Activated B cell treated with CpG ODN at 0.5 μM for 24 hours (primary cell): ENCODE measurements at regions not wholly inside any gene's neighbourhood (a gene's known extent, or its start where the extent isn't known, plus 50 kb on each side); places are given as distances from the start of the nearest gene placed in this dataset.

ENCODE experiments used
- ATAC-seq: fragments of 200-7000 bp; cut with Tn5 transposase; one replicate; pipeline ENCODE4 v1.10.0; 2021; ENCODE audit warnings: low read depth, mild to moderate bottlenecking, moderate library complexity
- CTCF ChIA-PET: fragments of 350-600 bp; sonication (Branson Sonifier 250); formaldehyde crosslinking; loops from one replicate; lab custom pipeline; 2021; ENCODE audit warnings: antibody characterized with exemption; lab: Charles Lee
- POLR2A ChIA-PET: fragments of 350-600 bp; sonication (Branson Sonifier 250); formaldehyde crosslinking; loops from one replicate; lab custom pipeline; 2021; ENCODE audit warnings: antibody characterized with exemption; lab: Charles Lee
- DNase-seq: peaks from one replicate; pipeline ENCODE4 v3.0.0; 2022
- H3K27ac Mint-ChIP-seq: one replicate; pipeline ENCODE4 v1.8.0; 2020; ENCODE audit warnings: mixed read lengths
- H3K27me3 Mint-ChIP-seq: one replicate; pipeline ENCODE4 v1.8.0; 2021; ENCODE audit warnings: mixed read lengths
- H3K36me3 Mint-ChIP-seq: one replicate; pipeline ENCODE4 v1.8.0; 2021; ENCODE audit warnings: low read depth, mixed read lengths
- H3K4me1 Mint-ChIP-seq: one replicate; pipeline ENCODE4 v1.8.0; 2021; ENCODE audit warnings: mixed read lengths
- H3K4me3 Mint-ChIP-seq: one replicate; pipeline ENCODE4 v1.8.0; 2020; ENCODE audit warnings: mild to moderate bottlenecking, mixed read lengths
- H3K9me3 Mint-ChIP-seq: one replicate; pipeline ENCODE4 v1.8.0; 2020; ENCODE audit warnings: mixed read lengths
- CTCF ChIP-seq: fragments of 200-600 bp; IDR thresholded peaks from one replicate; pipeline ENCODE4 v1.8.0; 2022; ENCODE audit warnings: antibody characterized with exemption, mild to moderate bottlenecking
- intact Hi-C: fragments of 100-400 bp; cut with micrococcal nuclease; formaldehyde crosslinking; loops from one replicate; pipeline ENCODE4 v1.15.1; 2024

GRCh38 chr12:63400718-63401117 lies 249.7 kb upstream of the AVPR1A start:
- intact Hi-C loops = no loop called here
- no peaks in the 10 kb centered on the region for H3K4me1 Mint-ChIP-seq
- peaks cover 2% of the 10 kb centered on the region for H3K9me3 Mint-ChIP-seq
- H3K27ac Mint-ChIP-seq = no peak overlapping the region
- H3K4me3 Mint-ChIP-seq = no peak overlapping the region
- ATAC-seq (no peak), DNase-seq (no peak)
- POLR2A ChIA-PET = no interaction called here
- H3K27me3 Mint-ChIP-seq = no peaks in the 10 kb centered on the region
- CTCF ChIA-PET = no interaction called here
- H3K36me3 Mint-ChIP-seq = no peaks in the 10 kb centered on the region
- TF ChIP-seq CTCF = no peak

- ChIA-PET CTCF (no interaction called here), POLR2A (no interaction called here)
- H3K4me3 Mint-ChIP-seq = no peak overlapping the region
- no peak overlapping the region for H3K27ac Mint-ChIP-seq
- H3K27me3 Mint-ChIP-seq = no peaks in the 10 kb centered on the region
- no peaks in the 10 kb centered on the region for H3K4me1 Mint-ChIP-seq
- DNase-seq = no peak
- ATAC-seq = no peak
- H3K36me3 Mint-ChIP-seq = no peaks in the 10 kb centered on the region
- intact Hi-C loops = no loop called here
- H3K9me3 Mint-ChIP-seq = peaks cover 2% of the 10 kb centered on the region
- TF ChIP-seq CTCF = no peak
Measured at GRCh38 chr12:63400318-63400717, 249.3 kb upstream of the AVPR1A start.

GRCh38 chr12:63397807-63398206 lies 246.8 kb upstream of the AVPR1A start:
- Mint-ChIP-seq H3K27ac (no peak overlapping the region), H3K36me3 (no peaks in the 10 kb centered on the region), H3K4me3 (no peak overlapping the region), H3K4me1 (no peaks in the 10 kb centered on the region), H3K27me3 (no peaks in the 10 kb centered on the region), H3K9me3 (peaks cover 2% of the 10 kb centered on the region)
- intact Hi-C loops = no loop called here
- DNase-seq (no peak), ATAC-seq (no peak)
- no peak for TF ChIP-seq CTCF
- ChIA-PET CTCF (no interaction called here), POLR2A (no interaction called here)

- no peak for TF ChIP-seq CTCF
- no peaks in the 10 kb centered on the region for H3K36me3 Mint-ChIP-seq
- H3K9me3 Mint-ChIP-seq = peaks cover 2% of the 10 kb centered on the region
- CTCF ChIA-PET = no interaction called here
- no peak for ATAC-seq
- H3K27me3 Mint-ChIP-seq = no peaks in the 10 kb centered on the region
- no peak overlapping the region for H3K4me3 Mint-ChIP-seq
- POLR2A ChIA-PET = no interaction called here
- no peaks in the 10 kb centered on the region for H3K4me1 Mint-ChIP-seq
- intact Hi-C loops = no loop called here
- no peak for DNase-seq
- no peak overlapping the region for H3K27ac Mint-ChIP-seq
Measured at GRCh38 chr12:63396135-63396534, 245.1 kb upstream of the AVPR1A start.

GRCh38 chr12:63394983-63395382 lies 244.0 kb upstream of the AVPR1A start:
- Mint-ChIP-seq H3K4me1 (no peaks in the 10 kb centered on the region), H3K27ac (no peak overlapping the region), H3K9me3 (peaks cover 2% of the 10 kb centered on the region), H3K4me3 (no peak overlapping the region), H3K27me3 (no peaks in the 10 kb centered on the region), H3K36me3 (no peaks in the 10 kb centered on the region)
- intact Hi-C loops = no loop called here
- ATAC-seq = no peak
- CTCF ChIA-PET = no interaction called here
- POLR2A ChIA-PET = no interaction called here
- no peak for TF ChIP-seq CTCF
- no peak for DNase-seq
